Gastrocnemius medialis (tissue), 4 donors: ENCODE measurements at regions not wholly inside any gene's neighbourhood (a gene's known extent, or its start where the extent isn't known, plus 50 kb on each side); places are given as distances from the start of the nearest gene placed in this dataset.

Experiments
- CTCF ChIP-seq, 5 experiments: fragments of 450-650 bp in 3 of 5; fragments of 200-600 bp in 2 of 5; sonication (generic) in 2 of 5; IDR thresholded peaks in 4 of 5; conservative IDR thresholded peaks in 1 of 5; 1 replicate in 4 of 5; 2 replicates in 1 of 5; pipeline ENCODE4 v1.5.1; 2016 to 2019; ENCODE audit warnings: antibody characterized with exemption in 5 of 5, mild to moderate bottlenecking in 3 of 5, moderate library complexity in 3 of 5
- POLR2A ChIP-seq, 2 donors: fragments of 450-650 bp; IDR thresholded peaks; one replicate each; pipeline ENCODE4 v1.6.1; 2017; ENCODE audit warnings: antibody characterized with exemption in 2 of 2, mild to moderate bottlenecking in 2 of 2, moderate library complexity in 2 of 2

- TF ChIP-seq CTCF (IDR thresholded peaks at IDR 0.05 in 4 of 5, conservative IDR thresholded peaks at IDR 0.05 in 1 of 5) = no peak
- no peak for TF ChIP-seq POLR2A (IDR thresholded peaks at IDR 0.05)
These were observed 56.2 kb upstream of the POFUT2 start for GRCh38 chr21:45343891-45344290.
